ENCODE measurements at regions not wholly inside any gene's neighbourhood (a gene's known extent, or its start where the extent isn't known, plus 50 kb on each side); places are given as distances from the start of the nearest gene placed in this dataset.

DNA sequence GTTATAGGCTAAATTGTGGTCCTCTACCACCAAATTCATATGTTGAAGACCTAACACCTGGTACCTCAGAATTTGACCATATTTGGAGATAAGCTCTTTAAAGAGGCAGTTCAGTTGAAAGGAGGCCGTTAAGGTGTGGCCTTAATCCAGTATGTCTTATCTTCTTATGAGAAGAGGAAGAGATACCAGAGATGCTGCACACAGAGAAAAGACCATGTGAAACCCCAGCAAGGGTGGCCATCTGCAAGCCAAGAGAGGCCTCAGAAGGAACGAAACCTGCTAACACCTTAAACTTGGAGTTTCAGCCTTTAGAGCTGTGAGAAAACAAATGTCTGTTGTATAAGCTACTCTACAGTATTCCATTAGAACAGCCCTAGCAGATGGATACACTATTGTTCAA is 528.1 kb upstream of the DCC start:
- intact Hi-C loops (cut with micrococcal nuclease), result no loop called here
- ATAC-seq (ENCODE audit: low read depth), result no peak
- CTCF ChIA-PET, result no interaction called here
- H3K27me3 Mint-ChIP-seq, result no peaks in the 10 kb centered on the region
- H3K4me1 Mint-ChIP-seq, result no peaks in the 10 kb centered on the region
- TF ChIP-seq CTCF (IDR thresholded peaks at IDR 0.05), result no peak
- no peaks in the 10 kb centered on the region for H3K36me3 Mint-ChIP-seq (ENCODE audit: low read depth)
- POLR2A ChIA-PET, result no interaction called here
- no peak overlapping the region for H3K27ac Mint-ChIP-seq
- no peak for DNase-seq
- H3K9me3 Mint-ChIP-seq, result no peaks in the 10 kb centered on the region
- no peak overlapping the region for H3K4me3 Mint-ChIP-seq

GRCh38 chr18:51813740-51814139 is 526.3 kb upstream of the DCC start:
- Mint-ChIP-seq H3K4me1 (no peaks in the 10 kb centered on the region), H3K9me3 (no peaks in the 10 kb centered on the region), H3K36me3 (ENCODE audit: low read depth) (no peaks in the 10 kb centered on the region), H3K27me3 (no peaks in the 10 kb centered on the region), H3K4me3 (no peak overlapping the region), H3K27ac (no peak overlapping the region)
- DNase-seq, result no peak
- ATAC-seq (ENCODE audit: low read depth), result no peak
- TF ChIP-seq CTCF (IDR thresholded peaks at IDR 0.05), result no peak
- ChIA-PET POLR2A (no interaction called here), CTCF (no interaction called here)
- intact Hi-C loops (cut with micrococcal nuclease), result no loop called here

DNA sequence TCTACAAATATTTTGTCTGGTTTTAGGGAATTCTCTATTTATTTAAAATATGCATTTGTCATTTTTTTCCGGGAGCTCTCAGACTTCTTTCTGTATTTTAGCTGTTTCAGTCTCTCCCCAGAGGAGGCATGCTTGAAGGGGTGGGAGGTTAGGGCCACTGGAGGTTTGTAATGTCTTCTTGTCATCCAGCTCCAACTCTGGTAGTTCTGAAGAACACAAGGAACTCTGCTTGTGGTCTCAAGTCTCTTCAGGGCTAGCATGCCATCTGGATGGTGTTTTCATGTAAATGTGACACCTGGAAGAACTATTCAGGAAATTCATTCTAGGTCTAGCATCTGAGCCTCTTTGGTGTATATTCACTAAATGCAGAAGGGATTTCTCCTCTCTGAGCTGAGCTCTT is 518.4 kb upstream of the DCC start:
- TF ChIP-seq CTCF (IDR thresholded peaks at IDR 0.05), result no peak
- Mint-ChIP-seq H3K36me3 (ENCODE audit: low read depth) (no peaks in the 10 kb centered on the region), H3K4me3 (no peak overlapping the region), H3K27ac (no peak overlapping the region), H3K4me1 (no peaks in the 10 kb centered on the region), H3K9me3 (peaks cover 2% of the 10 kb centered on the region), H3K27me3 (no peaks in the 10 kb centered on the region)
- ChIA-PET POLR2A (no interaction called here), CTCF (no interaction called here)
- ATAC-seq (ENCODE audit: low read depth) (no peak), DNase-seq (no peak)
- intact Hi-C loops (cut with micrococcal nuclease), result no loop called here

- POLR2A ChIA-PET, result no interaction called here
Observed at GRCh38 chr18:51824746-51825145, 515.3 kb upstream of the DCC start.

GRCh38 chr18:51833850-51834249 is 506.1 kb upstream of the DCC start:
- no peak for DNase-seq
- POLR2A ChIA-PET, result no interaction called here

More at GRCh38 chr18:51824746-51825145, 515.3 kb upstream of the DCC start:
- TF ChIP-seq CTCF (IDR thresholded peaks at IDR 0.05), result no peak
- DNase-seq, result no peak
- Mint-ChIP-seq H3K4me3 (no peak overlapping the region), H3K27ac (no peak overlapping the region), H3K27me3 (no peaks in the 10 kb centered on the region), H3K36me3 (ENCODE audit: low read depth) (no peaks in the 10 kb centered on the region), H3K4me1 (no peaks in the 10 kb centered on the region), H3K9me3 (peaks cover 11% of the 10 kb centered on the region)
- CTCF ChIA-PET, result no interaction called here
- ATAC-seq (ENCODE audit: low read depth), result no peak
- intact Hi-C loops (cut with micrococcal nuclease), result no loop called here

More at GRCh38 chr18:51833850-51834249, 506.1 kb upstream of the DCC start:
- intact Hi-C loops (cut with micrococcal nuclease), result no loop called here
- H3K27ac Mint-ChIP-seq, result no peak overlapping the region
- H3K9me3 Mint-ChIP-seq, result peaks cover 3% of the 10 kb centered on the region
- CTCF ChIA-PET, result no interaction called here
- H3K4me3 Mint-ChIP-seq, result no peak overlapping the region
- ATAC-seq (ENCODE audit: low read depth), result no peak
- H3K27me3 Mint-ChIP-seq, result no peaks in the 10 kb centered on the region
- no peaks in the 10 kb centered on the region for H3K36me3 Mint-ChIP-seq (ENCODE audit: low read depth)
- TF ChIP-seq CTCF (IDR thresholded peaks at IDR 0.05), result no peak
- no peaks in the 10 kb centered on the region for H3K4me1 Mint-ChIP-seq

Data from activated B cell treated with CpG ODN at 0.5 μM for 24 hours (primary cell).